ENCODE measurements at regions not wholly inside any gene's neighbourhood (a gene's known extent, or its start where the extent isn't known, plus 50 kb on each side); places are given as distances from the start of the nearest gene placed in this dataset.

DNA sequence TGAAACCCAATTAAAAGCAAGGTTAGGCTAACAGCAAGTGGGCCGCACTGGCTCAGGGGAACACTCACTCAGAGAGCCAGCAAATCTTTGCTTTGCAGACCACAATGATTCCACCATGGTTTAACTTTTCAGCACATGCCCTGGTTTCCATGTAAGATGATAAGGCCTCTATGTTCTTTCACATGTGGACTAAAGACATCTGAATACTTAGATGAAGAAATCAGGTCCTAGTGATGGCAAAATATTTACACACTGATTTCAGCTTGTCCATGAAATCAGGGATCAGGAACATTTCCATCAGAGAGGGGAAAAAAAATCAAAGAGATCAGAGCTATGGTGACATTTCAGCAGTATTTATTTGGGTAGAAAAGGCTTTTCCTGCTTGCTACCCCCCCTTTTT, 258.2 kb upstream of the IRX5 start:
- DNase-seq = no peak

DNA sequence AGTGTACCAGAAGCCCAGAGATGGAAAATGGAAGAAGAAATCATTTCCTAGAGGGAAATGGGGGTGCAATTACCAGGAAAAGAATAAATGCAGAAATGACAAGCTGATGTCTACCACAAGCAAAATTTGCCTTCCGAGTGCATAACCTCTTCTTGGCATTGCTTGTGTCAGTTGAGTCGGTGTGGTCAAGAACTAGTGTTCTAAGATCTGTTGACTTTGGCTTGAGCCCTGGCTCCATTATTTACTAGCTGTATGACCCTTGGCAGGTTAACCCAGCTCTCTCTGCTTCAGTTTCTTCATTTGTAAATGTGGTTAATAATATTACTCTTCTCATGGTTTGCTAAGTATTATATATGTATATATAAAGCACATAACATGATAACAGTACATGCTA, 273.0 kb upstream of the IRX5 start:
- DNase-seq = no peak

DNA sequence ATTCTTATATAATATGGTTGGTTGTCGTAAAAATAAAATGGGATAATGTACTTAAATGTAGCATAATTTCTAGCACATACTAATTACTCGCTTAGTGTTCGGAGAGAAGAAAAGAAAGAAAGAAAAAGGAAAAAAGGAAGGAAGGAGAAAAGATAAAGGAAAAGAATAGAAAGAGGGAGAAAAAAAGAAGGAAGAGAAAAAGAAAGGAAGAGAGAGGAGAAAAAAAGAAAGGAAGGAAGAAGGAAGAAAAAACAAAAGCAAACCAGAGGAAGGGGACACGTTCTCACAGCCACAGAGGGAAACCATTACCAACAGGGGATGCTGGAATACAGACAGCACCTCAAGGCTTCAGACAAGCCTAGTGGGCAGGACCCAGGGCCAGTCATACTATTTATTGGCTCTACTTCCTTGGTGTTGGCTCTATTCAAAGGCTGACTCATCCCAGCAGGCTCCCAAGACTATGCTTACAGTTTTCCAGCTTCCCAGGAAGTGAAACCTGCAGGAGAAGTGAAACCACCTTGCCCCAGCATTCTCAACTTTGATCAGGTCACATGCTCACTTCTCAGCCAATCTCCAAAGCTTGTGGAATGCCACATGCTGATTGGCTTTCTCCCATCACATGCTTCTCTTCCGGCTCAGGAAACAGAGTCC, 273.5 kb upstream of the IRX5 start:
- no peak for DNase-seq

DNA sequence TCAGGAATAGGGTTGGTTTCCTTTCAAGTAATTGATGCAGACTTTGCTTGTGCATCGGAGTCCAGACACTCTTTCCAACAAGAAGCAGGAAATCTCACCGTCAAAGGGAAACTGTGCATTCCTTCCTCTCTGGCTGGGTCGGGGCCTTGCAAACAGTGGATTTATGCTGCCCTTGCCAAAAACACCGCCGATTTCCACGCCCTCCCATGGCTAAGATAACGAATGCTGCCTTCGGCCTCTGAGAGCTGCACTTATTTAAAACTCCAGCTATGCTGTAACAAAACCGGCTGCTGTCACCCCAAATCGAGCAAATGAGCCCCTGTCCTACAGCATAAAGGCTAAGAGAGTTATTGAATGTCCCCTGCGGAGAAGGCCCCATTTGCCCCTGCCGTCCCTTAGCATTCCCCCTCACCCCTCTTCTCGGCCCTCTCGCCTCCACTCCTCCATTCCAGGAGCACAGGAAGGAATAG, 275.5 kb upstream of the IRX5 start:
- DNase-seq = no peak

DNA sequence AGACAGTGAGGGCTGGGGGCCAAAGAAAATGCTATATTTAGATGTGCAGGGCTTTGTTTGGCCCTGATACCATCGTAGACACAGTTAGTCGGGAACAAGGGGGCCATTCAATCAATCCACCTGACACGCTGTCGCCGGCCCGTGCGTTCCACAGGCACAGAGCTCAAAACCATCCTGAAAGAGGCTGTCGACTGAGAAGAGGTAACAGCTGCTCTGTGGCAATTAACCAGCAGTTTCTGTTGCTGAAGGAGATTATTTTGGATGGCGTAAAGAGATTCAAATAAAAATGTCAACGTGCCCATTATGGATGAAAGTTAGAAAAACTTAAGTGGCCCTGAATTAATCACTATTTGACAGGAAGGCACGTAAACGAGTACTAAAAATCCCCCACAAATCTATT, 276.2 kb upstream of the IRX5 start:
- peak; percentile 11 for DNase-seq

DNA sequence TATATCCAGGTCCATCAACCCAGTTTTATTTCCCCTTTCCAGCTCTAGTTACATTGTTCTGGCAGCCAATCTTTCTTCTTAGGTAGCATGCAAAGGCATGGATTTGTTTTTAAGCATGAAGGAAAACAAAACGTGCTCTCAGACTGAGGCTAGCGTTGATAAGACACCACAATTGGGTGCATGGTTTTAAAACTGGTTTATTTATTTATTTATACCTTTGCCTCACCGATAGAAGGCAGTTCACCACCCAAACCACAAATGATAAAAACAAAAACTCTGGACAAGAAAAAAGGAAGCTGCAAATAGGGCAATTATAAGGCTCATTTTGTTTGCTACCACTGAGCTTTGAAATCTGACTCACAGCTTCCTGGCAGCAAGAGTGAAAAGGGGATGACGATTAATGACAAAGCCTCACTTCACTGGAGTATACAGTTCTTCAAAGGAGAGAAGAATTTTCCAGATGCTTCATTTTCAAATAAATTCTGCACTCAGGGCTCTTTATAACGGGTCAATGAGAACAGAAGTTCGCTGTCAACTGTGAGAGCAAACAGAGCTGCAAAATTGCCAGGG, 278.4 kb upstream of the IRX5 start:
- no peak for DNase-seq

DNA sequence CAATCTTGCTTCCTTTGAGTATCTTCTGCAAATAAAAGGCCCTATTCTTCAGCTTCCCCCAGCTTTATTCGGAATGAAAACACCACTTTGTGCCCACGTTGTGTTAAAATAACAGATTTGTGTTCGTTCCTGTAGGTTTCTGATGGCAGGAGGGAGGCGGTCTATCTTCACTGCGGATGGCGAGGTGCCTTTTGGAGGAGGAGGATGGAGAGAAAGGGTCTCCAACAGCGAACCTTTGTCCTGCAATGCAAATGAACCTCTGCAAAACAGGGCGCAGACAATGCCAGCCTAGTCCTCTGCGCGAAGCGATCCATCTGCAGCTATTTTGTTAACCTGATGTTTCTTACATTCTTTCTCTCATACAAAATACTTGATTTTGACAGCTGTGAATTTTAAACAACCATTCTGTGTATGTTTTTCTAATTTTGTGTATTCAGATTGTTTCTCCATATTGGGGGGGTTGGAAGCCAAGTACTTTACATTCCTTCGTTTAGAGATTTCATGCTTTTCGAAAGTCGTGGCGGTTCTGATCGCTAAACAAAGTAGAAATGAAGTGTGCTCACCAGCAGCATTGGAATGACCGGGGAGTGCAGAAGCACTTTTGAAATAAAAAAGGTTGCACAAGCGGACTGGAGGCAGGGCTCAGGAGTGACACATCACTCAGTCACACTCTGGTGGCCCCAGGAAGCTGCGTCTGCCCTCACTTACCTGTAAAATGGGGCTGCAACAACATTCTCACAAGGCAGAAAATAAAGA, 279.0 kb upstream of the IRX5 start:
- no peak for DNase-seq

DNA sequence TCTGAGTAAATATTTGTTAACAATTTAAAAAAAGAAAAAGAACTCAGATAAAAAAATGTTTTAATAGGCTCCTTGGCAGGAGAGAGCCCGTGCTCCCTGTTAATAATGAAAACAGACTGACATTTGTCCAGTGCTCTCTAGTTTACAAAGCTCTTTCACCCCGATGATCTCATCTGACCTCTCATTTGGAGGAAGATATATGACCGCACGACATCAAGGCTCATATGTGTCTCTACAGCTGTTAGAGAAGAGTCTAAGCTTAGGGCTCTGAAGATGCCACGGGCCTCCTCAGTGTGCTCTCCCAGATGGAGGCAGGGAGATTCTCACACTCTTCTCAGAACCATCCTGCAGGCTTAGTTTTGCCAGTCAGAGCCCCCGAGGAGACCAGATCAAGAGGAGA, 280.8 kb upstream of the IRX5 start:
- DNase-seq = peak; percentile 36

DNA sequence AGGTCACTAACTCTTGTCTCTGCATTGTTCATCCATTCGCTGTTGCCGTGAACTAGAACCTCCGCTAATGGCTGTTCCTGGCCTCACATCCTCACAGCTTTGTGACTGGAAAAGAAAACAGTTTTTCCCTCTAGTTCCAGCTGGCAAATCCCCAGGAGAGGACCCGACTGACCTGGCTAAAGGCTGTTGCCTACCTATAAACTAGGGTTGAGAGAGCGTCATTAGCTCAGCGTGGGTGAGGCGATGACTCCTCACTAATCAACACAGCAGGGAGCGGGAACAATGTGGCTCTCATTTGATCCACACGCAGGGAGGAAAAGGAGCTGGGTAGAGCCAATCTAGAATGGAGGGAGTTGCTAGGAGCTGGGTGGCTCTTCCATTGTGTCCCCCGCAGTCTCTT, 282.1 kb upstream of the IRX5 start:
- no peak for DNase-seq

DNA sequence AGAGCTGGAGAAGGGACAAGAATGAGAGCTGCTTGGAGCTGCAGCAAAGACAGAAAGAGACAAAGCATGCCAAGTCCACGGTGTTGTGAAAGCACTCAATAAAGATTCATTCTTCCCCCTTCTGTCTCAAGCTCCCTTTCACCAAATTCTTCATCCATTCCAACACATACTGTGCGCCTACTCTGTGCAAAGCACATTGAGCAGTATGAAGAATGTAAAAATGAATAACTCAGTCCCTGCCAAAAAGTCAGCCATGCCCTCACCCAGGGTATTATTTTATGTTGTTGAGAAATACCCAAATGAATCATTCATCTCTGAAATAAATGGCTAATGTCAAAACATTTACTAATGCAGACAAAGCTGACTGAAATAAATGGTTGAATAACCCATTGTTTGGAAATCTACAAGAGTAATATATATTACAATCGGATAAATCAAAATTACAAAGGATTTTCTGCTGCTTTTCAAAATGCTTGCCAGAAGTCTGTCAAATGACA, 282.9 kb upstream of the IRX5 start:
- no peak for DNase-seq

DNA sequence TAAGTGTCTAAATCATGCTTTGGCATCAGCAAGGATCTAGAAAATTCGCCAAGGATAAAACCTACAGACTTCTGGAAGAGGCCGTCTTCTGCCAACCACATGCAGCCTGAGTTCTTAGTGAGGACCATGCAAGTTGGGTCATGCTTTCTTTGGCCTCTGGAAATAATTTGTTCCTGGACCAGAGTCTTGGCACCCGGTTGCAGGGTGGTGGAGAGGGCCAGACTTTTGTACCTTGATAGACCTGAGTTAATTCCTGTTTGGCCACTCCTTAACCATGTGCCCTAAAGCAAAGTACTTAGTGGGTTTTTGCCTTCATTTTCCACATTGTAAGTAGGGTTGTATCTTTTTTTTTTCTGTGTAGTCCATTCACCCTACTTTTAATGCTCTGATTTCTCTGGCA, 283.4 kb upstream of the IRX5 start:
- no peak for DNase-seq

DNA sequence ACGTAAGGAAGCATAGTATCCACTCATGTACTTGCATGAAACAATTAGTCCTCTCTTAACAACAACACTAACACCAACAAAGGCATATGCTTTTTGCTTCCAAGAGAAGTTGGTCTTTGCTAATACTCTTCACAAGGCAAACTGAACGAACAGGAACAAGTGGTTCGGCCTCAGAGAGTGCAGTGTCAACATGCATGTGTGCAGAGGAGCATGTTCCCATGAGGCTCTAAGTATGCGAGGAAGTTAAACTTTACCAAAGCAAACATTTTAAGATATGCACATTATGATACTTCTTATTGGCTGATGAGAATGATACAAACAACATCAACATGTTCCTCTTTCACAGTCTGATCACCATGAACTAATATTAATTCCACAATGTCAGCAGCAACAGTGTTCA, 285.3 kb upstream of the IRX5 start:
- DNase-seq = peak; percentile 35

DNA sequence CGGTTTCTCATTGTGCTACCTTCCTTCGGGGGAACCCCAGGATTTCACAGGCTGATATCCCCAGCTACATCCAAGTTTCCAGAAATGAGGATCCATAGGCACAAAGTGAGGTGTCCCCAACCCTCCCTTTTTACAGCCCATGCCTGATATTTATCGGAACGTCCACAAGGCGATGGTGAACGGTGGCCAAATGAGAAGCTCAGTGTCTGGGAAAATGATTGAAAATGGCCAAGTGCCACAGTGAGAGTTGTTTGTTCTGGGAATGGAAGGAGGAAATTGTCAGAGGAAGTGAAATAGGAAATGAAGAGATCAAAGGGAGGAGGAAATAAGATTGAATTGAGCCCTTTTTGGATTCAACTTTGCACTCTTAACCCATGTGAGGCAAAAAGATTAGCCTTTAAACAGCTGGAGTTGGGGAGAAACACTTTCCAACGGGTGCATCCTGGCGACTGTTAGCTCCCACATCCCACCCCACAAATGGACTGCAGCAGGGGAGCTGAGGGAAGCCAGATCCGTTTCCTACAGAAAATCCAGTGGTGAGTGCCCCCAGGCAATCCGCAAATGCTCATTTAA, 294.4 kb upstream of the IRX5 start:
- no peak for DNase-seq

DNA sequence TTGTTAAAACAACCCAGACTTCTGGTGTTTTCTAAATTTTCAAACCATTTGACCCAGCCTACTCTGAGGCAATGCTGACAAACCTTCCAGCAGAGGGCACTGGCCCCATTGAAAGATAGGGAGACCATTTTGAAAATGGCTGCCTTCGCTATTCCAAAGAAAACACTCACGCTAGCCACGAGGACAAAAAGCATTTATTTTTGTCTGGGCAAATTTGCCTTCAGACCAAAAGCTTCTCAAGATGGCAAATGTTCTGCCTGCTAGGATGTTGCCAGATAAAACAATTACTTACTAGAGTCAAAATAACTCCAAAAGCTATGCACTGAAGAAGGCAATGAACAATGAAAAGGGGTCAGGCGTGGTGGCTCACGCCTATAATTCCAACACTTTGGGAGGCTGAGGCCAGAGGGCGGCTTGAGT, 296.7 kb upstream of the IRX5 start:
- no peak for DNase-seq

DNA sequence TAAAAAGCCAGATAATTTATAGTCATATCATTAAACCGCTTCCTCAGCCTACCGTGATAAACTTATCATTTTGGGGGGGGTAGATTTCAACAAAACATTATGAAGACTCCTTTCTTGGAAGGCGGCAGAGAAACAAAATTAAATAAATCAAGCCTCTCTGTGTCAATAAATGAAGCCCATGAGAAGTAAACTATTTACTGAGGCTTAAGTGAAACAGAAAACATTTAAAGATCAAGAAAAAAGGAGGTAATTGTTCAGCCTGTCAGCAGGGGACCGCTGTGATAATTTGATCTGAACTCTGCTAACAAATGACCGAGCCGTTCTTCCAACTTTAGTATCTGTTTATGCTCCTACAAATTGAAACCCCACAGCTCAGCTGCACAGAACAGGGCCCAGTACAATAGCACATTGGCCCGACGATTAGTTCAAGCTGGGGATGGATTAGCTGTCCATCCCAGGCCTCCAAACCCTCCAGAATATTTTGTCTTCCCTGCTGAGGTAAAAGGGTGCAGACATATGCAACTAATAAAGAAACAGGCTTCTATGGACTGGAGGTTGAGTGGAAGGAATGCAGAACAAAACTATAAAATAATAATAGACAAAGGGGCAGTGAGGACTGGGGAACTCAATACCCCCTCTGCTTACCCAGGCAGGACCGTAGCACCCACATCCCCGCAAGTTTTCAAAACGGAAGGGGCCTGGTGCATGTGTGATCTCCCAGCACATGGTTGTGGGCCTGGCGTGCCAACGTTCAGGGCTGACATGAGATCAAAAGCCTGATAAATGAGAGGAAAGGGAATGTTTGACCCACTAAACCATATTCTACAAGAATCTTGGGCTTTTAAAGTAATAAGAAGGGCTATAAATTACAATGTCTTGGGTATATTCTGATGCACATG, 298.1 kb upstream of the IRX5 start:
- peak; percentile 11 for DNase-seq

DNA sequence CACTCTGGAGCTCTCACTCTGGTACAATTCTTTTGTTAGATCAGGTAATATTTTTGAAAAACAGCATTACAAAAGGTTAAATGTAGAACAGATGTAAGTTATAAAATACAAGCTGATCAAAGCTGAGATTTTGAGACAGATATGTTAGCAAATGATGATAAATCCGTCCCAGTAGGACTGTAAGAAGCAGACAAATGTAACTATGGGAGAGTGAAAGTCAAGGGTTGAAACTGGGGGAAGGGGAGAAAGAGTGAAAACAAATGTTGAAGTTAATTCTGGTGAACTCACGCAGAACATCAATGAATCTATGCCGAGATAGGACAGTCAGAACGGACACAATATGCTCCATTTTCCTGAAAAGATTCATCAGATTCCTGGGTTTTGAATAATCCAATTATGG, 298.9 kb upstream of the IRX5 start:
- no peak for DNase-seq

DNA sequence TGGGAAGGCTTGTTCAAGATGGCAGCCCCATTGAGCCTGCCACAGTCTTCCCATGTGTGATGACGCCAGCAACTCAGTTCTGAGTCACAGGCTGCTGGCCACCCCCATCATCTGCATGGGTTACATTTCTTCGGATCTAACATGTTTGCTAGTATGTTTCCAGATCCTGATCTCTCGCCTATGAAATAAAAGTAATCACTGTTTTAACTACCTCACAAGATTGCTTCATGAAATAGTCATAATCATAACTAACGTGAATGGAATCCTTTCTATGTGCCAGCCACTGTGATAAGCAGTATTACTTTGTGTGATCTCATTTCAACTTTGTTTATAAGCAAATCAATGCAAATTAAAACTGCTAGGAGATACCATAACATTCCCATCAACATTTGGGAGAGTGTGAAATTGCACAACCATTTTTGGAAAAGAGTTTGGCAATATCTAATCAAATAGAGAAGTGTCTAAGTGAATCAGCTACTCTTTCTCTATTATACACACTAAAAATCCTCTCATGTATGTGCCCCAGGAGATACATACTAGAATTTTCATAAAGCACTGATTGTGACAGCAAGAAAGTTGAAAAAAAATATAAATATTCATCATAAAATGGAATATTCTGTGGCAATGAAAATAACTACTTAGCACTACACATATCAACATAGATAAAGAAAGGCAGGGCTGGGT, 300.2 kb upstream of the IRX5 start:
- no peak for DNase-seq

DNA sequence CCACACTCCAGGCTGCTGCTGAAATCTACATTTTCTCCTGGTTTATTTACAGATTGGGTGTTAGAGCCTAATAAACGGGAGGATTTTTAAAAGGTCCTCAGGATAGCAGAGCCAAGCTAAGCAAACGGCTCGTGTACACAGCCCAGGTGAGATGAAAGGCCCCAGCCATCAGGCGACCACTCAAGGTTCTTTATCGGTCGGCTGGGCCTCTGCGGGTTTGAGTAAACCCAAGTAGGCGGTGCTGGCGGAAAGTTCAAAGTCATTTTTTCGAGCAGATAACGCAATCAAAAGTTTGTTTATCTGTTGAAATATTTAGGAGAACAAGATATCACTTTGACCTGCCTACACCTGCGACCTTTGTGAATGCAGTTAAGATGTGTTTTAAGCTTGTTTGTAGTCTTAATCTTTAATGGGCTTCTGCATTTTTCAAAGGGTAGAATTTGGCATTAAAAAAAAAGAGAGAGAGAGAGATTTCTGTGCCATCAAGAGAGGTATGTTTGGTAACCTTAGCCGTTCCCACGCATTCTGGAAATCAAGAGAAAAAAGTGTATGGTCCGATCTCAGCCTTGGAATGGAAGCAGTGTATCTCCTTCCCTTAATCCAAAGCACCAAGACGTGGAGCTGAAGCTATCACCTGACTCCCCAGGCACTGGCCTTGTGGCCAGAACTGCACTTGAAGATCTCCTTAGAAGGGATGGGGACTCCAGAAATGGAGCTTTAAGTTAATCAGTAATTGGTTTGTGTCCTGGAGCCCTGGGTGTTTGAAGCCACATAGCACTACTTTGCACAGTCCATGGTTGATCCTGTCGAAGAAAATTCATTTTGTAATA, 301.7 kb upstream of the IRX5 start:
- DNase-seq = peak; percentile 24

DNA sequence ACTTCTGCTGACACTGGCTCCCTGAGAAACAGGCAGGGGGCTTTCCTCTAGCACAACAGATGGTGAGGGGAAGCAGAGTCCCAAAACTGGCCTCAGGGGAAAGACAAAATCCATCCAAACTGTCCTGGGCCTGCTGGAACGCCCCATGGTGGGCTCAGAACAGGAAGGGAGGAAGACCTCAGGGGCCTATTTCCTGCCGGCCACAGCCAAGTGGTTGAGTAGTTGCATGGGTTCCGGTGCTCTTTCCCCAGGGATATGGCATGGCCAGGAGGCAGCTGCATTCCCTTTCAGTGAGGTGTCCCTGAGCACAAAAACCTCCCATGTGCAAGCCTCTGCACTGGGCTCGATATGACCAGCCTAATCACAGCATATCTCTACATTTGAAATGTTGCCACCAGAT, 303.0 kb upstream of the IRX5 start:
- DNase-seq = no peak

DNA sequence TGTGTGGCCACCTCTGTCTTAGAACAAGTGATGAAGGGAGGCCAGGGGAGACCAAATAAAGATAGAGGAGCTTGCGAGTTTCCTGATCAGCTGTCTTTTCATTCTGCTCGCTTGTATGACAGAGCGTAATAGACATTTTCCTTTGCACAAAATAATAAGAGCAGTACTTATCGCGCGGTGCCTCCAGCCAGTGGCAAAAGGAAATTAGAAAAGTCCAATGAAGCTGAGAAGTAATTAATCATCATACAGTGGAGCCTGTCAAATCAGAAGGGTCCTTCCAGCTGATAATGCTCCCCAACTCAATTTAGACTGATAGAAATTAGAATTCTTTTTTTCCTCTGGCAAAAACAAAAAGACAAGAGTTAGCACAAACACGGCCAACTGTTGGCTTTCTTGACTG, 307.0 kb upstream of the IRX5 start:
- DNase-seq = no peak

DNA sequence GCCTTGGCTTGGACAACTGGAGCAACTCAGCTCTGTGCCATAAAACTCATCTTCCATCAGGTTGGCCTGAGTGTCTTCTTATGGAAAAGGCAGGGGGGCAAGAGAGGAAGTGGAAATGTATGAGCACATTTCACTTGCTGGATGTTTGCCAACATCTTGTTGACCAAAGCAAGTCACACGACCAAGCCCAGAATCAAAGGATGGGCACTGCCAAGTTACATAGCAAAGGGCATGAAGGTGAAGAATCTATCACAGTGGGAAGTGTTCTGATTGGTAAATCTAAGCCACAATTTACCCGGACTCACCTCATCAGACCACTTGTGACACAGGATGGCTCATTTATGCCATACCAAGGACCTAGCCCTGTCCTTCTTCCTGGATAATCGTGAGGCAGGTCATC, 310.5 kb upstream of the IRX5 start:
- DNase-seq = peak; percentile 35

Data from NCI-H510A treated with DMSO at 0.1 percent for 48 hours (cell line).